Stimulated activated naive CD8-positive, alpha-beta T cell treated with anti-CD3 and anti-CD28 coated beads, Interleukin-15, Interleukin-2, amounts not matched to agents 100 ng/mL and 50 ng/mL, for 24 hours (primary cell): ENCODE measurements at regions not wholly inside any gene's neighbourhood (a gene's known extent, or its start where the extent isn't known, plus 50 kb on each side); places are given as distances from the start of the nearest gene placed in this dataset.

Experiments
- H3K27ac Mint-ChIP-seq: one replicate; pipeline ENCODE4 v1.8.0; 2021; ENCODE audit warnings: mild to moderate bottlenecking, mixed read lengths
- H3K27me3 Mint-ChIP-seq: one replicate; pipeline ENCODE4 v1.8.0; 2021; ENCODE audit warnings: mixed read lengths
- H3K36me3 Mint-ChIP-seq: one replicate; pipeline ENCODE4 v1.8.0; 2021; ENCODE audit warnings: low read depth, mixed read lengths
- H3K4me1 Mint-ChIP-seq: one replicate; pipeline ENCODE4 v1.8.0; 2021; ENCODE audit warnings: low read depth, mixed read lengths
- H3K4me3 Mint-ChIP-seq: one replicate; pipeline ENCODE4 v1.8.0; 2021; ENCODE audit warnings: mild to moderate bottlenecking, mixed read lengths
- H3K9me3 Mint-ChIP-seq: one replicate; pipeline ENCODE4 v1.8.0; 2021; ENCODE audit warnings: mixed read lengths

DNA sequence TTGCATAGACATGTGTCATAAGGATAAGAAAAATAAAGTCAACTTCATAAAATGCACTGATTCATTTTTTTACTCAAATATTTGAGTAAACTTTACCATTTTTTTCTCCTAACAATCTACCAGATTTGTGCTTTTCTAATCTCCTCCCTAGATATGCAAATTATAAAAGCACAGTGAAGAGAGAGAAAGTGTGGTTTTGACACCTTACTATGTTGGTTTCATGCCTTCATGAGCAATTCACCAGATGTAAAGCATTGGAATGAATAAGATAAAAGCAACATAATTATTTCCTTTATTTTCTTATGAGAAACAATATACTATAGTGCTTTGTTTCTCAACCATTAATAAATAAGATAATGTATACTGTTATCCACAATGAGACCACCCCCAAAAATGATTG, 432.5 kb upstream of the PCDH15 start:
- no peak overlapping the region for H3K27ac Mint-ChIP-seq
- H3K36me3 Mint-ChIP-seq = no peaks in the 10 kb centered on the region
- no peak overlapping the region for H3K4me3 Mint-ChIP-seq
- no peaks in the 10 kb centered on the region for H3K4me1 Mint-ChIP-seq
- no peaks in the 10 kb centered on the region for H3K9me3 Mint-ChIP-seq
- no peaks in the 10 kb centered on the region for H3K27me3 Mint-ChIP-seq

DNA sequence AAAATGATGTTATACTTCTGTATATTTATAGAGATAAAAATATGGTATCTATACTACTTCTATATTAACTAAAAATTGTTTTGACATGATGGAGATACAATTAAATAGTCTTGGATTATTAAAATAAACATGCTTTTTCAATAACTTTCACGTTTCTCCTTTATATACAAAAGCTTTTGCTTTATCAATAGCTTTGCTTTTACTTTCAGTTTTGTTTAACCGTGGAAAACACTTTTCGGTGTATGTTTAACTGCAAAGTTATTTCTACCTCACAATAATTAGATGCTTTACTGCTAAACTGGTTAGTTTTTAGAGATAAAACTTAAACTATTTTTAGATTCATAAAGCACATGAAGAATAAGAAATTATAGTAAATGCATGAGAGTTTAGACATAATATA, 432.1 kb upstream of the PCDH15 start:
- no peaks in the 10 kb centered on the region for H3K9me3 Mint-ChIP-seq
- H3K36me3 Mint-ChIP-seq = no peaks in the 10 kb centered on the region
- H3K27me3 Mint-ChIP-seq = no peaks in the 10 kb centered on the region
- no peak overlapping the region for H3K4me3 Mint-ChIP-seq
- H3K4me1 Mint-ChIP-seq = no peaks in the 10 kb centered on the region
- no peak overlapping the region for H3K27ac Mint-ChIP-seq

DNA sequence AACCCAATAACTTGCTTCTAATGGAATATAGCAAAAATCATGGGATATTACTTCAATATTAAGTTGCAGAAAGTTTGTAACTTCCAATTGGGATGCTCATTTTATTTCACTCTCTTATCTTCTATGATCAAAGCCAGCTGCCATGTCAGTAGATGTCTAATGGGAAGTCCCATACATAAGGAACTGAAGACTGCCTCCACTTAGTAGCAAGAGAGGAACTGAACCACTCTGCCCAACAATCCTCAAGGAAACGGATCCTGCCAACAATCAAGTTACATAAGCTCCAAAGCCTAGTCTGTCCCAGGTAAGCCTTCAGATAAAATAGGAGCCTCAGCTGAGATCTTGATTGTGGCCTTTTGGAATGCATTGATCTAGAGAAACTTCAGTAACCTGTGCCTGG, 431.5 kb upstream of the PCDH15 start:
- Mint-ChIP-seq H3K27ac (no peak overlapping the region), H3K9me3 (no peaks in the 10 kb centered on the region), H3K27me3 (no peaks in the 10 kb centered on the region), H3K36me3 (no peaks in the 10 kb centered on the region), H3K4me1 (no peaks in the 10 kb centered on the region), H3K4me3 (no peak overlapping the region)

- Mint-ChIP-seq H3K4me1 (no peaks in the 10 kb centered on the region), H3K9me3 (no peaks in the 10 kb centered on the region), H3K4me3 (no peak overlapping the region), H3K27me3 (no peaks in the 10 kb centered on the region), H3K27ac (no peak overlapping the region), H3K36me3 (no peaks in the 10 kb centered on the region)
These were observed 426.9 kb upstream of the PCDH15 start for GRCh38 chr10:55227967-55228366.

GRCh38 chr10:55224007-55224781, 423.2 kb upstream of the PCDH15 start:
- H3K27ac Mint-ChIP-seq = no peak overlapping the region
- H3K36me3 Mint-ChIP-seq = no peaks in the 10 kb centered on the region
- no peaks in the 10 kb centered on the region for H3K27me3 Mint-ChIP-seq
- H3K9me3 Mint-ChIP-seq = peaks cover 4% of the 10 kb centered on the region
- H3K4me1 Mint-ChIP-seq = no peaks in the 10 kb centered on the region
- H3K4me3 Mint-ChIP-seq = no peak overlapping the region

- Mint-ChIP-seq H3K27ac (no peak overlapping the region), H3K36me3 (no peaks in the 10 kb centered on the region), H3K4me1 (no peaks in the 10 kb centered on the region), H3K4me3 (no peak overlapping the region), H3K9me3 (peaks cover 4% of the 10 kb centered on the region), H3K27me3 (no peaks in the 10 kb centered on the region)
These were observed 422.3 kb upstream of the PCDH15 start for GRCh38 chr10:55223352-55223751.

DNA sequence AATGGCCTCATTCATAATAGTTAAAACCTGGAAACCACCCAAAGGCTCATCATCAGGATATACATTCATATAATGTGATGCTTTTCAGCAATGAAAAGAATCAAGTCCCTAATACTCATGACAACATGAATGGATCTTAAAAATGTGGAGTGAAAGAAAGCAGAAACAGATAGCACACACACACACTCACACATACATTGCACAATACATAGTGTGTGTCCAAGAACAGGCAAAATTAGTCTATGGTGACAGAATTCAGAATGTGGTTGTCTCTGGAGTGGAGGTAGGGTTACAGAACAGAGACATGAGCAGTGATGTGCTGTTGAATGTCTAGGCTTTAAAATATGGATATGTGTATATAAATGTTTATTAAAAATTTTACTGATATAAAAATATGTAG, 419.9 kb upstream of the PCDH15 start:
- H3K27ac Mint-ChIP-seq = no peak overlapping the region
- H3K4me1 Mint-ChIP-seq = no peaks in the 10 kb centered on the region
- H3K4me3 Mint-ChIP-seq = no peak overlapping the region
- no peaks in the 10 kb centered on the region for H3K36me3 Mint-ChIP-seq
- H3K9me3 Mint-ChIP-seq = peaks cover 4% of the 10 kb centered on the region
- no peaks in the 10 kb centered on the region for H3K27me3 Mint-ChIP-seq

- Mint-ChIP-seq H3K27me3 (no peaks in the 10 kb centered on the region), H3K36me3 (no peaks in the 10 kb centered on the region), H3K27ac (no peak overlapping the region), H3K9me3 (peaks cover 6% of the 10 kb centered on the region), H3K4me1 (no peaks in the 10 kb centered on the region), H3K4me3 (no peak overlapping the region)
These were observed 414.7 kb upstream of the PCDH15 start for GRCh38 chr10:55215699-55216098.

GRCh38 chr10:55214608-55215007, 413.6 kb upstream of the PCDH15 start:
- Mint-ChIP-seq H3K4me1 (no peaks in the 10 kb centered on the region), H3K36me3 (no peaks in the 10 kb centered on the region)

GRCh38 chr10:55212051-55212450, 411.0 kb upstream of the PCDH15 start:
- no peaks in the 10 kb centered on the region for H3K27me3 Mint-ChIP-seq
- H3K27ac Mint-ChIP-seq = no peak overlapping the region
- peaks cover 10% of the 10 kb centered on the region for H3K9me3 Mint-ChIP-seq
- no peaks in the 10 kb centered on the region for H3K36me3 Mint-ChIP-seq
- H3K4me1 Mint-ChIP-seq = no peaks in the 10 kb centered on the region
- H3K4me3 Mint-ChIP-seq = no peak overlapping the region

More at GRCh38 chr10:55214608-55215007, 413.6 kb upstream of the PCDH15 start:
- Mint-ChIP-seq H3K9me3 (peaks cover 10% of the 10 kb centered on the region), H3K4me3 (no peak overlapping the region), H3K27ac (no peak overlapping the region), H3K27me3 (no peaks in the 10 kb centered on the region)

DNA sequence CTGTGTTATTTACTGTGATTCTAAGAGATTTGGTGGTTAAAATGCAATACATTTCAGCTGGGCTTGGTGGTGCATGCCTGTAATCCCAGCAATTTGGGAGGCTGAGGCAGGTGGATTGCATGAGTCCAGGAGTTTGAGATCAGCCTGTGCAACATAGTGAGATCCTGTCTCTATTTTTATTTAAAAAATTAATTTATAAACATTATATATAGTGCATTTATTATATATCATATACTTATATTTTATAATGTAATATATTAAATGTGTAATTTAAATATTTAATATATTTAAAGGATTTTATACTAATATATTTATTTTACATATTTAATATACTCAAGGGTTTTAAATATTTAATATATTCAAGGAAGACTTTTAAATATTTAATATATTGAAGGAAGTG, 402.8 kb upstream of the PCDH15 start:
- no peak overlapping the region for H3K27ac Mint-ChIP-seq
- H3K4me1 Mint-ChIP-seq = no peaks in the 10 kb centered on the region
- H3K36me3 Mint-ChIP-seq = no peaks in the 10 kb centered on the region
- no peak overlapping the region for H3K4me3 Mint-ChIP-seq
- peaks cover 3% of the 10 kb centered on the region for H3K9me3 Mint-ChIP-seq
- H3K27me3 Mint-ChIP-seq = no peaks in the 10 kb centered on the region

- H3K27me3 Mint-ChIP-seq = no peaks in the 10 kb centered on the region
- H3K27ac Mint-ChIP-seq = no peak overlapping the region
- H3K9me3 Mint-ChIP-seq = peaks cover 7% of the 10 kb centered on the region
- no peak overlapping the region for H3K4me3 Mint-ChIP-seq
- H3K36me3 Mint-ChIP-seq = no peaks in the 10 kb centered on the region
- H3K4me1 Mint-ChIP-seq = no peaks in the 10 kb centered on the region
These were observed 402.3 kb upstream of the PCDH15 start for GRCh38 chr10:55203319-55203718.

DNA sequence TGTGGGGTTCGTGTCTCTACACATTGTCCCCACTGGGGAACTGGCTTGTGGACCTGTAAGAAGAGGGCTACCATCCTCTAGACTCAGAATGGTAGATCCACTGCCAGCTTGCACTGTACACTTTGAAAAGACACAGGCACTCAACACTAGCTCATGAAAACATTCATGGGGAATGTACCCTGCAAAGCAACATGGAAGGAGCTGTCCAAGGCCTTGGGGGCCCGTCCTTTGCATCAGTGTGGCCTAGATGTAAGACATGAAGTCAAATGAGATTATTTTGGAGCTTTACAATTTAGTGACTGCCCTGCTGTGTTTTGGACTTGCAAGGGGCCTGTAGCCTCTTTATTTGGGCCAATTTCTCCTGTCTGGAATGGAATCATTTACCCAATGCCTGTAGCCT, 399.0 kb upstream of the PCDH15 start:
- H3K4me1 Mint-ChIP-seq = no peaks in the 10 kb centered on the region
- no peaks in the 10 kb centered on the region for H3K27me3 Mint-ChIP-seq
- no peaks in the 10 kb centered on the region for H3K36me3 Mint-ChIP-seq

DNA sequence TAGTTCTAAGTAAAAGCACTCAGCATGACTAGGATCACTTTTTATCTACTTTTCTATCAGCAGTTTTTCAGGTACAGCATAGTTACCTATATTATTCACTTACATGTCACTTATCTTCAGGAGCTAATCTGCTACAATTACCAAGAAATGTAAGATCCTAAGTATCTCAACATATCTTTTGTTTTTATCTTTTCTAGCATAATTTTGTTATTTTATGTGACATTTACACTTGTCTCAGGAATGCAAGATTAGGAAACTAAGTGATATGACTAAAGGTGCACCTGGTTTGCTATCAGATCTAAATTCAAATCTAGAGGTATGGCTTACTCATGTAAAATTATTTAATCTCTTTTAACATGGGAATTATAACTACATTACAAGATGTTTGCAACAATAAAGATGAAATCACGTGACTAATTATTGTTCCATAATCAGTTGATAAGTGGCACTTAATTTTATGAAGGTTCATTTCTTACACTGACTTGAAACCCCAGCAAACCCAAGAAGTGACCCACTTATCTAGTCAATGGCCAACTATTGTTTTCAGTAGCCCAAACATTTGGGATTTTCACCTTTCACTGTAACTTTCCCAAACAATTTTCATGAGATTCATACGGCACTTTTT, 390.3 kb upstream of the PCDH15 start:
- no peak overlapping the region for H3K27ac Mint-ChIP-seq
- no peaks in the 10 kb centered on the region for H3K27me3 Mint-ChIP-seq
- H3K36me3 Mint-ChIP-seq = no peaks in the 10 kb centered on the region
- H3K4me3 Mint-ChIP-seq = no peak overlapping the region
- no peaks in the 10 kb centered on the region for H3K4me1 Mint-ChIP-seq
- H3K9me3 Mint-ChIP-seq = peaks cover 4% of the 10 kb centered on the region

More for the DNA sequence above, 399.0 kb upstream of the PCDH15 start:
- Mint-ChIP-seq H3K4me3 (no peak overlapping the region), H3K9me3 (peaks cover 11% of the 10 kb centered on the region), H3K27ac (no peak overlapping the region)

GRCh38 chr10:55183993-55184392, 383.0 kb upstream of the PCDH15 start:
- Mint-ChIP-seq H3K4me1 (no peaks in the 10 kb centered on the region), H3K36me3 (no peaks in the 10 kb centered on the region), H3K27me3 (no peaks in the 10 kb centered on the region), H3K27ac (no peak overlapping the region), H3K4me3 (no peak overlapping the region), H3K9me3 (no peaks in the 10 kb centered on the region)

GRCh38 chr10:55180357-55180756, 379.3 kb upstream of the PCDH15 start:
- H3K36me3 Mint-ChIP-seq = no peaks in the 10 kb centered on the region
- no peak overlapping the region for H3K27ac Mint-ChIP-seq

More at GRCh38 chr10:55180357-55180756, 379.3 kb upstream of the PCDH15 start:
- Mint-ChIP-seq H3K27me3 (no peaks in the 10 kb centered on the region), H3K4me1 (no peaks in the 10 kb centered on the region), H3K4me3 (no peak overlapping the region), H3K9me3 (no peaks in the 10 kb centered on the region)
